GM06990 (cell line): ENCODE measurements at regions not wholly inside any gene's neighbourhood (a gene's known extent, or its start where the extent isn't known, plus 50 kb on each side); places are given as distances from the start of the nearest gene placed in this dataset.

ENCODE experiments used
- DNase-seq: peaks from one replicate; pipeline ENCODE4 v3.0.0-alpha.2; 2011; ENCODE audit not compliant: insufficient read length; ENCODE audit errors: extremely low read depth
- H3K27me3 ChIP-seq: replicated peaks from 2 replicates; pipeline ENCODE4 v1.6.0; 2011; ENCODE audit warnings: low read length; ENCODE audit not compliant: control insufficient read depth, insufficient read depth
- H3K36me3 ChIP-seq: 2 replicates; pipeline ENCODE4 v1.5.1; 2011; ENCODE audit warnings: low read length; ENCODE audit not compliant: control insufficient read depth, insufficient read depth
- H3K4me3 ChIP-seq: replicated peaks from 2 replicates; pipeline ENCODE4 v1.5.1; 2011; ENCODE audit warnings: low read depth, mild to moderate bottlenecking, control low read depth, low read length
- CTCF ChIP-seq: IDR thresholded peaks from 2 replicates; pipeline ENCODE4 v1.5.1; 2011; ENCODE audit warnings: low read length, control low read depth, mild to moderate bottlenecking, inconsistent platforms; ENCODE audit not compliant: insufficient read depth, poor library complexity, severe bottlenecking

- no peak for TF ChIP-seq CTCF
- no peak for DNase-seq
- H3K36me3 ChIP-seq, result no peaks in the 10 kb centered on the region
- H3K27me3 ChIP-seq, result no peaks in the 10 kb centered on the region
- no peak overlapping the region for H3K4me3 ChIP-seq
Observed at GRCh38 chr12:78396538-78396937, 468.0 kb upstream of the SYT1 start.

- TF ChIP-seq CTCF, result no peak
- Histone ChIP-seq H3K4me3 (no peak overlapping the region), H3K36me3 (no peaks in the 10 kb centered on the region), H3K27me3 (no peaks in the 10 kb centered on the region)
- DNase-seq, result no peak
Observed at GRCh38 chr12:78398750-78399149, 465.8 kb upstream of the SYT1 start.

GRCh38 chr12:78402366-78403134, 462.0 kb upstream of the SYT1 start:
- no peaks in the 10 kb centered on the region for H3K36me3 ChIP-seq
- no peak for DNase-seq
- H3K27me3 ChIP-seq, result no peaks in the 10 kb centered on the region
- no peak overlapping the region for H3K4me3 ChIP-seq
- no peak for TF ChIP-seq CTCF

- Histone ChIP-seq H3K36me3 (no peaks in the 10 kb centered on the region), H3K4me3 (no peak overlapping the region), H3K27me3 (no peaks in the 10 kb centered on the region)
- no peak for TF ChIP-seq CTCF
- DNase-seq, result no peak
Observed at GRCh38 chr12:78403136-78403535, 461.4 kb upstream of the SYT1 start.

GRCh38 chr12:78403681-78404080, 460.9 kb upstream of the SYT1 start:
- no peak for TF ChIP-seq CTCF
- H3K27me3 ChIP-seq, result no peaks in the 10 kb centered on the region
- no peaks in the 10 kb centered on the region for H3K36me3 ChIP-seq
- no peak overlapping the region for H3K4me3 ChIP-seq
- no peak for DNase-seq

GRCh38 chr12:78406213-78406612, 458.4 kb upstream of the SYT1 start:
- H3K36me3 ChIP-seq, result no peaks in the 10 kb centered on the region
- no peak for TF ChIP-seq CTCF
- no peak for DNase-seq
- H3K4me3 ChIP-seq, result no peak overlapping the region
- no peaks in the 10 kb centered on the region for H3K27me3 ChIP-seq
